Neural progenitor cell (in vitro differentiated cells): ENCODE measurements at regions not wholly inside any gene's neighbourhood (a gene's known extent, or its start where the extent isn't known, plus 50 kb on each side); places are given as distances from the start of the nearest gene placed in this dataset.

ENCODE experiments used
- DNase-seq: peaks from one replicate; pipeline ENCODE4 v3.0.0-alpha.2; 2016; ENCODE audit warnings: low spot score
- H2AFZ ChIP-seq: fragments of 200-600 bp; sonication (generic); replicated peaks from 2 replicates; pipeline ENCODE4 v1.6.1; 2016; ENCODE audit warnings: antibody characterized with exemption
- H3F3A ChIP-seq: fragments of 200-600 bp; sonication (generic); 2 replicates; pipeline ENCODE4 v1.6.1; 2016; ENCODE audit warnings: antibody characterized with exemption, low read depth
- H3K27ac ChIP-seq: fragments of 200-600 bp; sonication (generic); 2 replicates; pipeline ENCODE4 v1.5.1; 2016; ENCODE audit warnings: mild to moderate bottlenecking
- H3K27me3 ChIP-seq: fragments of 200-600 bp; sonication (generic); 2 replicates; pipeline ENCODE4 v1.6.1; 2016; ENCODE audit warnings: mild to moderate bottlenecking, moderate library complexity
- H3K36me3 ChIP-seq: fragments of 200-600 bp; sonication (generic); 2 replicates; pipeline ENCODE4 v1.5.1; 2016
- H3K4me1 ChIP-seq: fragments of 200-600 bp; sonication (generic); 2 replicates; pipeline ENCODE4 v1.6.1; 2016; ENCODE audit warnings: mixed run types
- H3K4me2 ChIP-seq: fragments of 200-600 bp; sonication (generic); 2 replicates; pipeline ENCODE4 v1.6.1; 2016
- H3K4me3 ChIP-seq: fragments of 200-600 bp; sonication (generic); 2 replicates; pipeline ENCODE4 v1.5.1; 2016
- H3K79me2 ChIP-seq: fragments of 200-600 bp; sonication (generic); 2 replicates; pipeline ENCODE4 v1.6.1; 2016; ENCODE audit warnings: low read depth
- H3K9ac ChIP-seq: fragments of 200-600 bp; sonication (generic); 2 replicates; pipeline ENCODE4 v1.6.1; 2016
- H3K9me3 ChIP-seq: fragments of 200-600 bp; sonication (generic); 2 replicates; pipeline ENCODE4 v1.5.1; 2016; ENCODE audit warnings: low read depth
- H4K20me1 ChIP-seq: fragments of 200-600 bp; sonication (generic); 2 replicates; pipeline ENCODE4 v1.6.1; 2016; ENCODE audit warnings: low read depth
- H3K27ac Mint-ChIP-seq: 3 replicates; pipeline ENCODE4 v1.8.0; 2021; ENCODE audit warnings: mixed read lengths
- H3K27me3 Mint-ChIP-seq: 2 replicates; pipeline ENCODE4 v1.8.0; 2022; ENCODE audit warnings: low read depth, mild to moderate bottlenecking, inconsistent platforms, moderate library complexity, mixed read lengths; ENCODE audit not compliant: insufficient read depth
- H3K36me3 Mint-ChIP-seq: 3 replicates; pipeline ENCODE4 v1.8.0; 2021; ENCODE audit warnings: mixed read lengths
- H3K4me1 Mint-ChIP-seq: 3 replicates; pipeline ENCODE4 v1.8.0; 2021; ENCODE audit warnings: mixed read lengths
- H3K4me3 Mint-ChIP-seq: 3 replicates; pipeline ENCODE4 v1.8.0; 2021; ENCODE audit warnings: mild to moderate bottlenecking, moderate library complexity, mixed read lengths
- H3K9me3 Mint-ChIP-seq: 3 replicates; pipeline ENCODE4 v1.8.0; 2020; ENCODE audit warnings: mixed read lengths
- EZH2 ChIP-seq: fragments of 200-600 bp; sonication (generic); IDR thresholded peaks from 2 replicates; pipeline ENCODE4 v1.6.1; 2017; ENCODE audit warnings: antibody characterized with exemption, mild to moderate bottlenecking, moderate library complexity
- EZH2phosphoT487 ChIP-seq: fragments of 200-600 bp; sonication (generic); IDR thresholded peaks from 2 replicates; pipeline ENCODE4 v1.6.1; 2017; ENCODE audit warnings: antibody characterized with exemption
- TF ChIP-seq, protein P1 (sequence below): fragments of 200-600 bp; sonication (generic); IDR thresholded peaks from 2 replicates; pipeline ENCODE4 v1.5.1; 2017; ENCODE audit warnings: antibody characterized with exemption, mild to moderate bottlenecking

DNA sequence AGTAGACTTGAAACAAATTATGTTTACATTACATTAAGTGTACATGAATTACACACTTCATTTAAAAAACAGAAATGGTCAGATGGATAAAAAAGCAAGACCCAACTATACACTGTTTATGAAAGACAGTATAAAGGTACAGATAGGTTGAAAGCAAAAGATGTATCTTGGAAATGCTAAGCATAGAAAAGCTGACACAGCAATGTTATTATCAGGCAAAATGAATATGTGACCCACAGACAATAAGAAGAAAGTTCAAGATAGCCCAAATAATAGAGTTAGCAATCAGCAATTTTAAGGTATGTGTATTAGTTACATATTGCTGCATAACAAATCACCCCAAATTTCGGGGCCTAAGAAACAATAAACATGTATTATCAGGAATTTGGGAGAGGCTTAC lies 153.5 kb downstream of the DHRS2 start:
- Histone ChIP-seq H3K27ac (no peak overlapping the region), H4K20me1 (no peaks in the 10 kb centered on the region), H3K36me3 (no peaks in the 10 kb centered on the region), H3K79me2 (no peaks in the 10 kb centered on the region), H3K4me3 (no peak overlapping the region), H2AFZ (no peak overlapping the region), H3K9ac (no peak overlapping the region), H3K4me2 (no peak overlapping the region), H3F3A (no peaks in the 10 kb centered on the region), H3K27me3 (no peaks in the 10 kb centered on the region), H3K9me3 (peaks cover 34% of the 10 kb centered on the region), H3K4me1 (no peaks in the 10 kb centered on the region)
- Mint-ChIP-seq H3K36me3 (no peaks in the 10 kb centered on the region), H3K9me3 (peaks cover 3% of the 10 kb centered on the region), H3K4me1 (peaks cover 7% of the 10 kb centered on the region), H3K27ac (no peak overlapping the region), H3K4me3 (no peak overlapping the region), H3K27me3 (peaks cover 4% of the 10 kb centered on the region)
- no peak for DNase-seq
- no peak for TF ChIP-seq EZH2
- TF ChIP-seq, protein P1, sequence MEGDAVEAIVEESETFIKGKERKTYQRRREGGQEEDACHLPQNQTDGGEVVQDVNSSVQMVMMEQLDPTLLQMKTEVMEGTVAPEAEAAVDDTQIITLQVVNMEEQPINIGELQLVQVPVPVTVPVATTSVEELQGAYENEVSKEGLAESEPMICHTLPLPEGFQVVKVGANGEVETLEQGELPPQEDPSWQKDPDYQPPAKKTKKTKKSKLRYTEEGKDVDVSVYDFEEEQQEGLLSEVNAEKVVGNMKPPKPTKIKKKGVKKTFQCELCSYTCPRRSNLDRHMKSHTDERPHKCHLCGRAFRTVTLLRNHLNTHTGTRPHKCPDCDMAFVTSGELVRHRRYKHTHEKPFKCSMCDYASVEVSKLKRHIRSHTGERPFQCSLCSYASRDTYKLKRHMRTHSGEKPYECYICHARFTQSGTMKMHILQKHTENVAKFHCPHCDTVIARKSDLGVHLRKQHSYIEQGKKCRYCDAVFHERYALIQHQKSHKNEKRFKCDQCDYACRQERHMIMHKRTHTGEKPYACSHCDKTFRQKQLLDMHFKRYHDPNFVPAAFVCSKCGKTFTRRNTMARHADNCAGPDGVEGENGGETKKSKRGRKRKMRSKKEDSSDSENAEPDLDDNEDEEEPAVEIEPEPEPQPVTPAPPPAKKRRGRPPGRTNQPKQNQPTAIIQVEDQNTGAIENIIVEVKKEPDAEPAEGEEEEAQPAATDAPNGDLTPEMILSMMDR = no peak
- no peak for TF ChIP-seq EZH2phosphoT487

DNA sequence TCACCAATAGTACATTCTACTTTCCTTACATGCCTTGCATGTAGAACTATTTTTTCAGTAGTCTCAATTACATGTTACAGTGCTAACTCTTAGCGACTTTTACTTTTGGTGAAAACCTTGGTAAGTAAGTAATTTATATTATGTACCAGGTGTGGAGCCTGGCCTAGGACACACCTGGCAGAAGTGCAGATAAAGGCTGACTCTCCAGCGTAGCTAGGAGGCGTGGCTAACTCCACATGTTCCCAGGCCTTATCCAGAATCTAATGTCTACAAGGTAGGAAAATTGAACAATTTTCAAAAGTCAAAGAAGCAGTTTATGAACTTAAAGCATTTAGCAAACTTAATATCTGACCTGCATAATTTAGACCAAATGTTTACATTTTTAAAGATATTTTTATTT lies 157.4 kb downstream of the DHRS2 start:
- H3K27me3 Mint-ChIP-seq = peaks cover 3% of the 10 kb centered on the region
- Histone ChIP-seq H3K36me3 (no peaks in the 10 kb centered on the region), H3K9me3 (peaks cover 25% of the 10 kb centered on the region), H3K4me1 (no peaks in the 10 kb centered on the region), H4K20me1 (no peaks in the 10 kb centered on the region), H3F3A (no peaks in the 10 kb centered on the region), H3K9ac (no peak overlapping the region), H2AFZ (no peak overlapping the region), H3K27me3 (no peaks in the 10 kb centered on the region), H3K4me2 (no peak overlapping the region), H3K79me2 (no peaks in the 10 kb centered on the region), H3K4me3 (no peak overlapping the region), H3K27ac (no peak overlapping the region)
- no peak overlapping the region for H3K27ac Mint-ChIP-seq
- H3K4me3 Mint-ChIP-seq = no peak overlapping the region
- DNase-seq = no peak
- TF ChIP-seq EZH2 (no peak), EZH2phosphoT487 (no peak)
- TF ChIP-seq, protein P1 = no peak
- H3K4me1 Mint-ChIP-seq = no peaks in the 10 kb centered on the region
- no peaks in the 10 kb centered on the region for H3K36me3 Mint-ChIP-seq
- peaks cover 2% of the 10 kb centered on the region for H3K9me3 Mint-ChIP-seq

DNA sequence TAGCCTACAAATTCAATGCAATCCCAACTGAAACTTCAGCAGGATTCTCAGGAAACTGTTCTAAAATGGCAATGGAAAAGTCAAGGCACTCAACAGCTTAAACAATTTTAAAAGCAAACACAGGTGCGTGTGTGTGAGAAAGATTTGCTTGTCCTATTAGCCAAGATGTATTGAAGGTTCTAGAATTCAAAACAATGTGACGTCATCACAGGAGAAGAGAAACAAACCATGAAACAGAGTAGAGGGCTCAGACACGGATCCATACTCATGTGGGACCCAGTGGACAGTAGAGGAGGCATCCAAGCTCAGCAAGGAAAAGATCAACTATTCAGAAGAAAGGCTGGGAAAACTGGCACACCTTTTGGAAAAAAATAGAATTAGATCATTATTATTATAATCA lies 152.8 kb upstream of the DHRS4 start:
- Mint-ChIP-seq H3K36me3 (no peaks in the 10 kb centered on the region), H3K4me1 (no peaks in the 10 kb centered on the region), H3K4me3 (no peak overlapping the region), H3K27me3 (peaks cover 4% of the 10 kb centered on the region), H3K9me3 (peaks cover 4% of the 10 kb centered on the region), H3K27ac (no peak overlapping the region)
- DNase-seq = no peak
- H2AFZ ChIP-seq = no peak overlapping the region
- H3F3A ChIP-seq = no peaks in the 10 kb centered on the region
- H3K9me3 ChIP-seq = peaks cover 31% of the 10 kb centered on the region
- H3K36me3 ChIP-seq = no peaks in the 10 kb centered on the region
- no peaks in the 10 kb centered on the region for H3K4me1 ChIP-seq
- TF ChIP-seq EZH2phosphoT487 = no peak
- no peak for TF ChIP-seq EZH2
- TF ChIP-seq, protein P1 = no peak
- H3K27ac ChIP-seq = no peak overlapping the region
- no peaks in the 10 kb centered on the region for H3K27me3 ChIP-seq
- H3K4me2 ChIP-seq = no peak overlapping the region
- H3K9ac ChIP-seq = no peak overlapping the region
- H3K4me3 ChIP-seq = no peak overlapping the region
- H4K20me1 ChIP-seq = no peaks in the 10 kb centered on the region
- no peaks in the 10 kb centered on the region for H3K79me2 ChIP-seq
